A673 (cell line): ENCODE measurements at regions not wholly inside any gene's neighbourhood (a gene's known extent, or its start where the extent isn't known, plus 50 kb on each side); places are given as distances from the start of the nearest gene placed in this dataset.

ENCODE experiments used
- BruUV-seq: library from RNA; stranded (reverse); fragments of 400-500 nt; replicated peaks from 2 replicates; lab custom pipeline; 2021; lab: Mats Ljungman, UMichigan
- CTCF ChIA-PET: fragments of 300-600 bp; sonication (Branson Sonifier 250); formaldehyde crosslinking; loops from one replicate; lab custom pipeline; 2022; ENCODE audit warnings: antibody characterized with exemption; lab: Charles Lee
- POLR2A ChIA-PET: fragments of 300-600 bp; sonication (Branson Sonifier 250); formaldehyde crosslinking; loops from one replicate; lab custom pipeline; 2022; ENCODE audit warnings: antibody characterized with exemption; ENCODE audit not compliant: low non-redundant PET; lab: Charles Lee
- DNase-seq: peaks from one replicate; pipeline ENCODE4 v3.0.0-alpha.2; 2015; ENCODE audit warnings: low spot score
- H3K27ac ChIP-seq: fragments of 200-600 bp; sonication (generic); 2 replicates; pipeline ENCODE4 v1.5.1; 2016; ENCODE audit warnings: mixed run types, low read depth, mild to moderate bottlenecking, mixed read lengths, antibody characterized with exemption, low read length; ENCODE audit not compliant: poor library complexity, severe bottlenecking
- H3K27me3 ChIP-seq: fragments of 200-600 bp; sonication (generic); replicated peaks from 2 replicates; pipeline ENCODE4 v1.6.1; 2017; ENCODE audit warnings: mixed run types, low read depth, mild to moderate bottlenecking, mixed read lengths, antibody characterized with exemption, low read length; ENCODE audit not compliant: insufficient read depth, poor library complexity
- H3K36me3 ChIP-seq: fragments of 200-600 bp; sonication (generic); 2 replicates; pipeline ENCODE4 v1.6.1; 2016; ENCODE audit warnings: mixed run types, mild to moderate bottlenecking, mixed read lengths, antibody characterized with exemption, low read length; ENCODE audit not compliant: insufficient read depth, poor library complexity, severe bottlenecking
- H3K4me1 ChIP-seq: fragments of 200-600 bp; sonication (generic); 2 replicates; pipeline ENCODE4 v1.6.1; 2017; ENCODE audit warnings: mixed run types, mild to moderate bottlenecking, mixed read lengths, antibody characterized with exemption, low read length; ENCODE audit not compliant: insufficient read depth, poor library complexity, severe bottlenecking
- H3K4me3 ChIP-seq: fragments of 200-600 bp; sonication (generic); 2 replicates; pipeline ENCODE4 v1.5.1; 2016; ENCODE audit warnings: low read depth, mixed run types, mild to moderate bottlenecking, mixed read lengths, low read length; ENCODE audit not compliant: poor library complexity, severe bottlenecking
- H3K9me3 ChIP-seq: fragments of 200-600 bp; sonication (generic); 2 replicates; pipeline ENCODE4 v1.6.1; 2016; ENCODE audit warnings: mixed run types, low read depth, mild to moderate bottlenecking, mixed read lengths, antibody characterized with exemption, low read length; ENCODE audit not compliant: poor library complexity, severe bottlenecking
- CTCF ChIP-seq: fragments of 300-800, 200-600 bp; sonication (generic); conservative IDR thresholded peaks from 2 replicates; pipeline ENCODE4 v1.5.1; 2017; ENCODE audit warnings: low read depth, mild to moderate bottlenecking, antibody characterized with exemption, low read length, moderate library complexity, mixed read lengths
- EZH2 ChIP-seq: fragments of 200-600 bp; sonication (generic); IDR thresholded peaks from 2 replicates; pipeline ENCODE4 v1.6.1; 2017; ENCODE audit warnings: borderline replicate concordance, low read depth, mild to moderate bottlenecking, mixed read lengths, antibody characterized with exemption, low read length; ENCODE audit not compliant: poor library complexity, severe bottlenecking
- intact Hi-C: fragments of 100-400 bp; cut with micrococcal nuclease; formaldehyde crosslinking; loops from one replicate; pipeline ENCODE4 v1.10.0; 2022; ENCODE audit not compliant: unreplicated experiment

- Histone ChIP-seq H3K4me1 (no peaks in the 10 kb centered on the region), H3K27me3 (no peaks in the 10 kb centered on the region), H3K36me3 (no peaks in the 10 kb centered on the region), H3K9me3 (no peaks in the 10 kb centered on the region), H3K27ac (no peak overlapping the region), H3K4me3 (no peak overlapping the region)
- BruUV-seq = no TSS peak
- no peak for DNase-seq
- ChIA-PET CTCF (no interaction called here), POLR2A (no interaction called here)
- intact Hi-C loops = no loop called here
- TF ChIP-seq EZH2 (no peak), CTCF (no peak)
Observed at GRCh38 chr14:85088192-85088591, 441.8 kb upstream of the FLRT2 start.

- Histone ChIP-seq H3K36me3 (no peaks in the 10 kb centered on the region), H3K27me3 (no peaks in the 10 kb centered on the region), H3K9me3 (no peaks in the 10 kb centered on the region), H3K27ac (no peak overlapping the region), H3K4me1 (no peaks in the 10 kb centered on the region), H3K4me3 (no peak overlapping the region)
- intact Hi-C loops = no loop called here
- no peak for DNase-seq
- POLR2A ChIA-PET = no interaction called here
- CTCF ChIA-PET = no interaction called here
- TF ChIP-seq EZH2 = no peak
- no peak for TF ChIP-seq CTCF
- BruUV-seq = no TSS peak
Observed at GRCh38 chr14:85090681-85091080, 439.3 kb upstream of the FLRT2 start.

GRCh38 chr14:85093631-85094330 lies 436.2 kb upstream of the FLRT2 start:
- Histone ChIP-seq H3K27ac (no peak overlapping the region), H3K27me3 (no peaks in the 10 kb centered on the region), H3K36me3 (no peaks in the 10 kb centered on the region), H3K9me3 (no peaks in the 10 kb centered on the region), H3K4me1 (no peaks in the 10 kb centered on the region), H3K4me3 (no peak overlapping the region)
- TF ChIP-seq EZH2 (no peak), CTCF (no peak)
- POLR2A ChIA-PET = no interaction called here
- CTCF ChIA-PET = no interaction called here
- intact Hi-C loops = no loop called here
- DNase-seq = no peak
- no TSS peak for BruUV-seq
